Mucosa of descending colon (tissue), 3 donors: ENCODE measurements at regions not wholly inside any gene's neighbourhood (a gene's known extent, or its start where the extent isn't known, plus 50 kb on each side); places are given as distances from the start of the nearest gene placed in this dataset.

Experiments used
- ATAC-seq: fragments of 200-7000 bp; cut with Tn5 transposase; one replicate; pipeline ENCODE4 v1.9.1; 2020; ENCODE audit warnings: mild to moderate bottlenecking, moderate library complexity
- DNase-seq, 3 donors: peaks; one replicate each; pipeline ENCODE4 v3.0.0-alpha.2; 2020
- H3K36me3 ChIP-seq: fragments of 200-600 bp; one replicate; pipeline ENCODE4 v1.8.0; 2021; ENCODE audit warnings: low read depth, mild to moderate bottlenecking
- H3K4me1 ChIP-seq: fragments of 200-600 bp; one replicate; pipeline ENCODE4 v1.8.0; 2021; ENCODE audit warnings: low read depth, mild to moderate bottlenecking
- H3K4me3 ChIP-seq: fragments of 200-600 bp; one replicate; pipeline ENCODE4 v1.8.0; 2021; ENCODE audit warnings: mild to moderate bottlenecking
- H3K9me3 ChIP-seq: fragments of 200-600 bp; one replicate; pipeline ENCODE4 v1.8.0; 2021; ENCODE audit warnings: mild to moderate bottlenecking
- intact Hi-C, 2 donors: fragments of 100-400 bp; cut with DNase I in 1 of 2; cut with micrococcal nuclease in 1 of 2; formaldehyde crosslinking; loops; one replicate each; pipeline versions ENCODE4 v1.11.0 to v1.11.1; 2022; cut with DNase I, micrococcal nuclease
- TF ChIP-seq, protein P1 (sequence below): fragments of 200-600 bp; IDR thresholded peaks from one replicate; pipeline ENCODE4 v1.8.0; 2022; ENCODE audit warnings: antibody characterized with exemption, mild to moderate bottlenecking
- donor health status: DM: no; HTN: no; CAD: no; lungs with moderate emphysema.
- donor health status: DM: no; HTN: no; CAD: no.
- donor health status: DM: no; HTN: yes; CAD: no.

- ATAC-seq = no peak
- H3K36me3 ChIP-seq = no peaks in the 10 kb centered on the region
- intact Hi-C loops = no loop called here
- TF ChIP-seq, protein P1, sequence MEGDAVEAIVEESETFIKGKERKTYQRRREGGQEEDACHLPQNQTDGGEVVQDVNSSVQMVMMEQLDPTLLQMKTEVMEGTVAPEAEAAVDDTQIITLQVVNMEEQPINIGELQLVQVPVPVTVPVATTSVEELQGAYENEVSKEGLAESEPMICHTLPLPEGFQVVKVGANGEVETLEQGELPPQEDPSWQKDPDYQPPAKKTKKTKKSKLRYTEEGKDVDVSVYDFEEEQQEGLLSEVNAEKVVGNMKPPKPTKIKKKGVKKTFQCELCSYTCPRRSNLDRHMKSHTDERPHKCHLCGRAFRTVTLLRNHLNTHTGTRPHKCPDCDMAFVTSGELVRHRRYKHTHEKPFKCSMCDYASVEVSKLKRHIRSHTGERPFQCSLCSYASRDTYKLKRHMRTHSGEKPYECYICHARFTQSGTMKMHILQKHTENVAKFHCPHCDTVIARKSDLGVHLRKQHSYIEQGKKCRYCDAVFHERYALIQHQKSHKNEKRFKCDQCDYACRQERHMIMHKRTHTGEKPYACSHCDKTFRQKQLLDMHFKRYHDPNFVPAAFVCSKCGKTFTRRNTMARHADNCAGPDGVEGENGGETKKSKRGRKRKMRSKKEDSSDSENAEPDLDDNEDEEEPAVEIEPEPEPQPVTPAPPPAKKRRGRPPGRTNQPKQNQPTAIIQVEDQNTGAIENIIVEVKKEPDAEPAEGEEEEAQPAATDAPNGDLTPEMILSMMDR = no peak
- H3K9me3 ChIP-seq = no peaks in the 10 kb centered on the region
- H3K4me3 ChIP-seq = no peak overlapping the region
- H3K4me1 ChIP-seq = no peaks in the 10 kb centered on the region
- no peak for DNase-seq
Measured at GRCh38 chr16:19936441-19936840, 51.8 kb upstream of the GPRC5B start.

DNA sequence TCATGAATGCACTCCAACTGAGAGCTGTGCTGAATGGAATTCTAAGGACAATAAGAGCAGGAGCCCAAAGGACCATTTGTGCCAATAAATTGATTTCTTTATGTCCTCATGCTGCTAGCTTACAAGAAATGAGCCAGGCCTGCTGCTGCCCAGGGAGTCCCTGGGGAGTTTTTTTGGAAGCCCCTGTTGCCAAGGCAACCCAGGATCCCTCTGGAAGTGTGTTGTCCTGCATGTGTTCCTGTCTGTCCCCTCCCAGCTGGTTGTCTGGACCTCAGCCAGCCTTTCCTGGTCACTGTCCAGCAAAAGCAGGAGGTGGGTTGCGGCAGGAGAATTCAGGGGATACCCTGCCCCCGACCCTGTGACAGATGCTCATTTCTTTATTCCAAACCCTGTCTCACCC lies 51.0 kb upstream of the GPRC5B start:
- H3K9me3 ChIP-seq = no peaks in the 10 kb centered on the region
- intact Hi-C loops = no loop called here
- no peak for DNase-seq
- H3K4me1 ChIP-seq = no peaks in the 10 kb centered on the region
- no peak overlapping the region for H3K4me3 ChIP-seq
- TF ChIP-seq, protein P1 = no peak
- H3K36me3 ChIP-seq = no peaks in the 10 kb centered on the region
- no peak for ATAC-seq
